Astrocyte (in vitro differentiated cells and primary cell): ENCODE measurements at regions not wholly inside any gene's neighbourhood (a gene's known extent, or its start where the extent isn't known, plus 50 kb on each side); places are given as distances from the start of the nearest gene placed in this dataset.

Source experiments
- CTCF ChIP-seq: IDR thresholded peaks from 2 replicates; pipeline ENCODE4 v1.5.1; 2011; ENCODE audit warnings: low read depth, mild to moderate bottlenecking, inconsistent platforms, low read length, moderate library complexity; ENCODE audit not compliant: insufficient read depth
- EZH2 ChIP-seq: IDR thresholded peaks from 2 replicates; pipeline ENCODE4 v1.6.1; 2012; ENCODE audit warnings: mild to moderate bottlenecking, low read length, inconsistent platforms; ENCODE audit not compliant: insufficient read depth

- TF ChIP-seq CTCF (no peak), EZH2 (no peak)
Measured at GRCh38 chr7:26510231-26510957, 218.7 kb downstream of the SNX10 start.
